Loucy (cell line): ENCODE measurements at regions not wholly inside any gene's neighbourhood (a gene's known extent, or its start where the extent isn't known, plus 50 kb on each side); places are given as distances from the start of the nearest gene placed in this dataset.

Source experiments
- H2AFZ ChIP-seq: fragments of 200-600 bp; sonication (generic); 2 replicates; pipeline ENCODE4 v1.6.0; 2016; ENCODE audit warnings: antibody characterized with exemption, mild to moderate bottlenecking, low read length, moderate library complexity
- H3F3A ChIP-seq: fragments of 200-600 bp; 2 replicates; pipeline ENCODE4 v1.6.0; 2016; ENCODE audit warnings: antibody characterized with exemption, low read depth, mild to moderate bottlenecking
- H3K27me3 ChIP-seq: fragments of 200-600 bp; sonication (generic); 2 replicates; pipeline ENCODE4 v1.6.1; 2014; ENCODE audit warnings: low read length, mild to moderate bottlenecking; ENCODE audit not compliant: insufficient read depth, poor library complexity, severe bottlenecking
- H3K36me3 ChIP-seq: fragments of 200-600 bp; sonication (generic); 2 replicates; pipeline ENCODE4 v1.6.1; 2016; ENCODE audit warnings: low read length; ENCODE audit not compliant: insufficient read depth
- H3K4me1 ChIP-seq: fragments of 200-600 bp; sonication (generic); 2 replicates; pipeline ENCODE4 v1.5.1; 2014; ENCODE audit warnings: low read length, mild to moderate bottlenecking; ENCODE audit not compliant: insufficient read depth, poor library complexity, severe bottlenecking
- H3K4me2 ChIP-seq: fragments of 200-600 bp; sonication (generic); 2 replicates; pipeline ENCODE4 v1.6.0; 2014; ENCODE audit warnings: antibody characterized with exemption, low read length, low read depth, mild to moderate bottlenecking; ENCODE audit not compliant: poor library complexity, severe bottlenecking
- H3K4me3 ChIP-seq: fragments of 200-600 bp; sonication (generic); 2 replicates; pipeline ENCODE4 v1.5.1; 2014; ENCODE audit warnings: low read length, mild to moderate bottlenecking, mixed read lengths; ENCODE audit not compliant: poor library complexity, severe bottlenecking
- H3K79me2 ChIP-seq: fragments of 200-600 bp; sonication (generic); 2 replicates; pipeline ENCODE4 v1.6.1; 2014; ENCODE audit warnings: low read length; ENCODE audit not compliant: insufficient read depth
- H3K9ac ChIP-seq: fragments of 200-600 bp; sonication (generic); 2 replicates; pipeline ENCODE4 v1.6.0; 2014; ENCODE audit warnings: mild to moderate bottlenecking, low read depth, low read length, moderate library complexity; ENCODE audit not compliant: poor library complexity, severe bottlenecking
- H3K9me2 ChIP-seq: fragments of 200-600 bp; sonication (generic); replicated peaks from 2 replicates; pipeline ENCODE4 v1.6.1; 2016; ENCODE audit warnings: low read depth, low read length, mixed read lengths
- H3K9me3 ChIP-seq: fragments of 200-600 bp; sonication (generic); 2 replicates; pipeline ENCODE4 v1.6.1; 2014; ENCODE audit warnings: mild to moderate bottlenecking, antibody characterized with exemption, low read length, low read depth; ENCODE audit not compliant: insufficient read depth
- H4K20me1 ChIP-seq: fragments of 200-600 bp; sonication (generic); 2 replicates; pipeline ENCODE4 v1.6.0; 2014; ENCODE audit warnings: antibody characterized with exemption, low read length, mild to moderate bottlenecking; ENCODE audit not compliant: insufficient read depth, poor library complexity, severe bottlenecking
- CTCF ChIP-seq: fragments of 200-600 bp; sonication (generic); conservative IDR thresholded peaks from 2 replicates; pipeline ENCODE4 v1.5.1; 2014; ENCODE audit warnings: mild to moderate bottlenecking, antibody characterized with exemption, low read length
- EZH2phosphoT487 ChIP-seq: fragments of 200-600 bp; IDR thresholded peaks from 2 replicates; pipeline ENCODE4 v1.6.1; 2018; ENCODE audit warnings: antibody characterized with exemption, mild to moderate bottlenecking, moderate library complexity, borderline replicate concordance

GRCh38 chr18:56511996-56512395 is 126.4 kb downstream of the TXNL1 start:
- H3F3A ChIP-seq, result no peaks in the 10 kb centered on the region
- H3K9ac ChIP-seq, result no peak overlapping the region
- H3K9me3 ChIP-seq, result no peaks in the 10 kb centered on the region
- no peak overlapping the region for H2AFZ ChIP-seq
- no peaks in the 10 kb centered on the region for H3K9me2 ChIP-seq
- H3K4me3 ChIP-seq, result no peak overlapping the region
- TF ChIP-seq CTCF, result no peak
- H4K20me1 ChIP-seq, result no peaks in the 10 kb centered on the region
- H3K27me3 ChIP-seq, result no peaks in the 10 kb centered on the region
- H3K36me3 ChIP-seq, result no peaks in the 10 kb centered on the region
- no peaks in the 10 kb centered on the region for H3K4me1 ChIP-seq
- H3K79me2 ChIP-seq, result no peaks in the 10 kb centered on the region
- H3K4me2 ChIP-seq, result no peak overlapping the region

GRCh38 chr18:56510108-56510507 is 128.3 kb downstream of the TXNL1 start:
- Histone ChIP-seq H3K9me2 (no peaks in the 10 kb centered on the region), H3K36me3 (no peaks in the 10 kb centered on the region), H3K4me1 (no peaks in the 10 kb centered on the region), H3K4me3 (no peak overlapping the region), H3K9me3 (no peaks in the 10 kb centered on the region), H3F3A (no peaks in the 10 kb centered on the region), H4K20me1 (no peaks in the 10 kb centered on the region), H3K27me3 (no peaks in the 10 kb centered on the region), H2AFZ (no peak overlapping the region), H3K9ac (no peak overlapping the region), H3K79me2 (no peaks in the 10 kb centered on the region), H3K4me2 (no peak overlapping the region)
- no peak for TF ChIP-seq EZH2phosphoT487
- no peak for TF ChIP-seq CTCF

- H3K4me1 ChIP-seq, result no peaks in the 10 kb centered on the region
- no peak overlapping the region for H2AFZ ChIP-seq
- H3K9me3 ChIP-seq, result no peaks in the 10 kb centered on the region
- no peaks in the 10 kb centered on the region for H3K79me2 ChIP-seq
- H3K4me2 ChIP-seq, result no peak overlapping the region
- no peak overlapping the region for H3K4me3 ChIP-seq
- H3K27me3 ChIP-seq, result no peaks in the 10 kb centered on the region
- H4K20me1 ChIP-seq, result no peaks in the 10 kb centered on the region
- no peak overlapping the region for H3K9ac ChIP-seq
- H3F3A ChIP-seq, result no peaks in the 10 kb centered on the region
- TF ChIP-seq CTCF (no peak), EZH2phosphoT487 (no peak)
- H3K9me2 ChIP-seq, result no peaks in the 10 kb centered on the region
- H3K36me3 ChIP-seq, result no peaks in the 10 kb centered on the region
These were observed 128.7 kb downstream of the TXNL1 start for GRCh38 chr18:56509656-56510055.
